Activated T-helper 1 cell treated with anti-CD3 and anti-CD28 coated beads, Interleukin-12 subunit alpha, Interleukin-12 subunit beta, Interleukin-2, Interleukin-4 antibody, amounts not matched to agents 30 ng/mL and 10 ng/mL and 1 ng/mL, durations not matched to agents 14 hours and 24 hours and 36 hours (primary cell): ENCODE measurements at regions not wholly inside any gene's neighbourhood (a gene's known extent, or its start where the extent isn't known, plus 50 kb on each side); places are given as distances from the start of the nearest gene placed in this dataset.
"Not testable (repeated sequence)": the region's sequence is repeated elsewhere in the genome, so short reads cannot be mapped to it uniquely, and the experiment has no call there.

Source experiments
- DNase-seq: peaks from one replicate; pipeline ENCODE4 v3.0.0; 2021; ENCODE audit warnings: low spot score
- H3K27ac Mint-ChIP-seq: one replicate; pipeline ENCODE4 v1.8.0; 2021; ENCODE audit warnings: mild to moderate bottlenecking, mixed read lengths
- H3K27me3 Mint-ChIP-seq: one replicate; pipeline ENCODE4 v1.8.0; 2022; ENCODE audit warnings: mild to moderate bottlenecking, moderate library complexity, mixed read lengths; ENCODE audit not compliant: insufficient read depth
- H3K36me3 Mint-ChIP-seq: one replicate; pipeline ENCODE4 v1.8.0; 2021; ENCODE audit warnings: low read depth, mixed read lengths
- H3K4me1 Mint-ChIP-seq: one replicate; pipeline ENCODE4 v1.8.0; 2021; ENCODE audit warnings: low read depth, mixed read lengths
- H3K4me3 Mint-ChIP-seq: one replicate; pipeline ENCODE4 v1.8.0; 2021; ENCODE audit warnings: mild to moderate bottlenecking, moderate library complexity, mixed read lengths
- H3K9me3 Mint-ChIP-seq: one replicate; pipeline ENCODE4 v1.8.0; 2021; ENCODE audit warnings: mixed read lengths
- intact Hi-C: fragments of 100-400 bp; cut with micrococcal nuclease; formaldehyde crosslinking; loops from one replicate; pipeline ENCODE4 v1.15.1; 2024

DNA sequence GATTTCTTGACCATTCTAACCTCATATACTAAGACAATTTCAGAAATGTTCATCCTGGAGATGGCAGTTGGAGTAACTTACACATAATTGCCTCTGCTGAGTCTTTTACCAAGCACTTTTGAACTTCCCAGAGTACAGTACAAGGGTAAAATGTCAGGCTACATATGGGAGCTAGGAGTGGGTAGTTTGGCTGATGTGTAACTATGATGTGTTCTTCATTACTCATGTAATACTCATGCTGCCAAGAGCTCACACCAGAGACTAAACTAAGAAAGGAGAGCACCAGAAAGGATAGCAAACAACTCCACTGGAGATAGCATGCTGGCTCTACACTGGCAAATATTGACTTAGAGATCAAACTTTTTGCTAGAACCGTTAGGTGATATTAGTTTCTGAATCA lies 194.0 kb downstream of the PDGFRA start:
- no peaks in the 10 kb centered on the region for H3K9me3 Mint-ChIP-seq
- H3K36me3 Mint-ChIP-seq = no peaks in the 10 kb centered on the region
- no peak for DNase-seq
- intact Hi-C loops = no loop called here
- H3K4me3 Mint-ChIP-seq = no peak overlapping the region
- H3K27me3 Mint-ChIP-seq = peaks cover 3% of the 10 kb centered on the region
- H3K27ac Mint-ChIP-seq = no peak overlapping the region
- no peaks in the 10 kb centered on the region for H3K4me1 Mint-ChIP-seq

DNA sequence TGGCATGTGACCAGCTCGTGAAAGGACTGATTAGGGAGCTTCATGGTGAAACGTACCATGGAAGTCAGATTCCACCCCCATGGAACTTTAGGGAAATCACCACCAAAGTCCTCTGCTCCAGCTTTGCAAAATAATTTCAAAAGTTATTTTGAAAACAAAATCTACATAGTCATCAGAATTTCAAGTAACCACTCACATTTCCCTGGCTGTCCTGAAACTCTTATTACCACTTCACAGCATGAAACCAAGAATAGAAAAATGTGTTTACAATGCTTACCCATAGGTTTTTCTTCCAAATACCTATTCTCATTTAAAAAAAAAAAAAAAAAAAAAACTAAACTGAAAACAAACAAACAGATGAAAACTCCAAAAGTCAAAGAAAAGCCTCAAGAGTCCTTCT lies 198.7 kb downstream of the PDGFRA start:
- no peak for DNase-seq
- Mint-ChIP-seq H3K9me3 (no peaks in the 10 kb centered on the region), H3K27ac (no peak overlapping the region), H3K36me3 (no peaks in the 10 kb centered on the region), H3K4me3 (no peak overlapping the region), H3K4me1 (no peaks in the 10 kb centered on the region), H3K27me3 (peaks cover 8% of the 10 kb centered on the region)
- intact Hi-C loops = no loop called here

DNA sequence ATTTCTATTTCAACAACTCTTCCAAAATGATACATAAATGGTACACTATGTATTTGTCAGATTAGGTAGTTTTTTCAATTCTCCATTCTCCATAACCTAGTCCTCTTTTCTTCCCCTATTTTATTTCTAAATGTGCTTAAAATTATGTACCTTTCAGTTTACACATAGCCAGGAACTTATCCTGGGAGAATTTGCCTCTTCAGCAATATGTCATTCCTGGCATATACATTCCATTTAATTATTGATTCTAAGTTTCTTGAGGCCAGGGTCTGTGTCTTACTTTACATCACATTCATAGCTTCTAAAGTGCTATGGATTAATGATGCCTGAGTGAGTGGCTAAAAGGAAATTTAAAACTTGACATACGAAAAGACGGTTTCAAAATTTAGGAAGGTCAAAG lies 199.8 kb downstream of the PDGFRA start:
- H3K4me3 Mint-ChIP-seq = no peak overlapping the region
- H3K27ac Mint-ChIP-seq = no peak overlapping the region
- no peaks in the 10 kb centered on the region for H3K4me1 Mint-ChIP-seq
- no peak for DNase-seq
- no peaks in the 10 kb centered on the region for H3K36me3 Mint-ChIP-seq
- no peaks in the 10 kb centered on the region for H3K9me3 Mint-ChIP-seq
- peaks cover 10% of the 10 kb centered on the region for H3K27me3 Mint-ChIP-seq
- intact Hi-C loops = no loop called here

DNA sequence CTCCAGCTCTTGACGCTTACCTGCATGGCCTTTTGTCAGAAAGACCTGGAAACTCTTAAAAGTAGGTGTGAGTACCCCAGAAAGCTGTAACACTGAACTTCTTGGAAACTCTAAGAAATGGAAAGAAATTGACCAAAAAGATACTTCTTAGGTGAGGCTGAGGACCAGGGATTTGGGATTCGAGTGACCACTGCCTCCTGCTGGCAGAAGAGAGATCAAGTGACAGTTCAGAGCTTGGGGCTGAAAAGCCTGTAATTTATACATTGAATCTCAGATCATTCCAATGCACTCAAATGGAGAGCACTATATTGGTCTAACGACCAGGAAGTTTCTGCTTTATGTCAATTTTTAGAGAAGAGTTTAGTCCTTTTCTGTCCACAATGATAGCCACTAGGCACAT lies 204.6 kb downstream of the PDGFRA start:
- intact Hi-C loops = loop anchor here (5.0 kb wide), 1 partner anchor 116 kb away; no protein-coding TSS in a partner anchor
- H3K36me3 Mint-ChIP-seq = no peaks in the 10 kb centered on the region
- no peak for DNase-seq
- H3K27ac Mint-ChIP-seq = no peak overlapping the region
- no peak overlapping the region for H3K4me3 Mint-ChIP-seq
- no peaks in the 10 kb centered on the region for H3K9me3 Mint-ChIP-seq
- peaks cover 14% of the 10 kb centered on the region for H3K27me3 Mint-ChIP-seq
- no peaks in the 10 kb centered on the region for H3K4me1 Mint-ChIP-seq

DNA sequence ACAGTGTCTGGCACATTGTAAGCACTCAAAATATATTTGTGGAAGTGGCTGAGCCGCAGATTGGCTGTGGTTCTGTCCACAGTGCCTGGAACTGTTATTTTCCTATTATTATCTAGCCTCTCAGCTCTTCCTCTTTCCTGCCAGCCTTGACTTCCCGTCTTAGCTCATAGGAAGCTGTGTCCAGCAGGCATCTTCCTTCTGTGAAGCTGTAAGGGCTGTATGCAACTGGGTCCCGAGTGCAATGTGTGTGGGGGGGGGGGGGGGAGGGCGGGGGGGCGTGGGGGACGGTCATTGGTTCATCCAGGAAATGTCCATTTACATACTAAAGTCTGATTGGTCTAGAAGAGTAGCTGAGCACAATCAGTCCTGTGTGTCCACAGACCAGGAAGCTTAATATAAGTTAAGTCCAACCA lies 210.7 kb downstream of the PDGFRA start:
- H3K4me3 Mint-ChIP-seq = no peak overlapping the region
- no peaks in the 10 kb centered on the region for H3K36me3 Mint-ChIP-seq
- H3K27ac Mint-ChIP-seq = no peak overlapping the region
- no peaks in the 10 kb centered on the region for H3K9me3 Mint-ChIP-seq
- no peaks in the 10 kb centered on the region for H3K4me1 Mint-ChIP-seq
- intact Hi-C loops = no loop called here
- peaks cover 5% of the 10 kb centered on the region for H3K27me3 Mint-ChIP-seq
- no peak for DNase-seq

DNA sequence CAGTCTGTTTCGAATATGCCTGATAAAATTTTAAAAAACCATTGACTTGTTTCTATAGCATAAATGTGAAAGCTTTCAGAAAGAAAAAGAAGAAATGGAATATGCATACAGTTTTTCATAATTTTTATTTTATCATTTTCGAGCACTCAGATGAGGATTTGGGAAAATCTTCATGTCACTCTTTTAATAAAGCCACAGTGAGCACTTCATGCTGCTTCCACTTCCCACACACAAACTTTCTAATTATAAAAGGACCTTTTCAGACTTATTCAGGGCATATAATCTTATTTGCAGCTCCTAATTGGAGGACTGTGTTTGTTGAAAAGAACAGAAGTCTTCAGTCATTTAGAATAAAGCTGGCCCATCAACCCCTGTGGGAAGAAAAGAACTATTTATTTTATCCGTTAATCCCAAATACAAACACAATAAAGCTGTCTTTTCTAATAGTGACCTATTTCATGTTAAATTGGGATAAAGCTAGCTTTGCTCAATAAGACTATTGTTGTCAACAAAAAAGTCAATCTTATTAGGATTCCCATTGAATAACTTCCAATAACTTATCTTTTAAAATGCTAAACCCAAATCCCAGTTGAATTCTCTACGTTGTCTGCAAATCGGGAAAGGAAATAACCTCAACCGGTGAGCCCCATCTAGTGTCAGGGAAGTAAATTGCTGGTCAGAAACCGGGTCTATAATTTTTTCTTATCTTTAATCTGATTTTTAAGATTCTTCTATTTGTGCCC lies 211.5 kb downstream of the PDGFRA start:
- Mint-ChIP-seq H3K27ac (no peak overlapping the region), H3K36me3 (no peaks in the 10 kb centered on the region), H3K4me1 (no peaks in the 10 kb centered on the region), H3K4me3 (no peak overlapping the region), H3K9me3 (no peaks in the 10 kb centered on the region), H3K27me3 (peaks cover 5% of the 10 kb centered on the region)
- DNase-seq = no peak
- intact Hi-C loops = loop anchor here (1.0 kb wide), 1 partner anchor 117 kb away; no protein-coding TSS in a partner anchor

DNA sequence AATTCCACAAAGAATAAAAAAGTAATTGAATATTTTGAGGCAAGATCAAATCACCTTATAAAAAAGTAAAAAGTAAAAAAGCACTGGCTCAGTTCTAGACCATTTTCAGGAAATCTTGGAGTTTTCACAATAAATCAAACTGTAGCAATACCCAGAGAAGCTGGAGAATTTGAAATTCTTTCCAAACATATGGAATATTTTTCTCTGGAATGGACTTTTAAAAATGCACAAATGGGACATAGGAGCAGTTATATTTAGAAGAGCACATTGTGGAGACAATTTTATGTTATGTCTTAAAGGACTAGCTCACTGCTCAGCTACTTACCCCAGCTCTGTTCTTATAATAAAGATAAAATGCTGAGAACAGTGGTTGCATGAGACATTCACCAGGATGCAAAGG lies 211.9 kb upstream of the KIT start:
- Mint-ChIP-seq H3K4me1 (no peaks in the 10 kb centered on the region), H3K27ac (no peak overlapping the region)
- intact Hi-C loops = no loop called here

DNA sequence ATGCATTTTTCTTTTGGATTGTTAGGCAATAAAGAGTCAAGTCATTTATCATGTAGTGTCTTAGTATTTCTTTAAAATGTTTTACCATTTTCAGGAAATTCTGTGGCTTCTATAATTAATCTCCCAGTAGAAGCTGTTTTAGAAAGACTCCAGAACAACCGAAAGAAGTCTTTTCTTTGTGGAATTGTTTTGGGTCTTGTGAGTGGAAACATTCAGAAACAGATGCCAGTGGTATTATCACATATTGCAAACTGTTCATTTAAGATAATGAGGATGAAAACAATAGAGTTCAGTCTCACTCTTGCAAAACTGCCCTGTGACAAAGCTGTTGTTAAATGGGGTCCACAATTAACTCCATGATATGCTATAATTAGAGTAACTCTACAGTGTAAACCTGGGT lies 211.2 kb upstream of the KIT start:
- intact Hi-C loops = no loop called here
- H3K9me3 Mint-ChIP-seq = peaks cover 15% of the 10 kb centered on the region
- peaks cover 2% of the 10 kb centered on the region for H3K27me3 Mint-ChIP-seq
- no peak overlapping the region for H3K4me3 Mint-ChIP-seq
- H3K27ac Mint-ChIP-seq = no peak overlapping the region
- H3K4me1 Mint-ChIP-seq = no peaks in the 10 kb centered on the region
- no peaks in the 10 kb centered on the region for H3K36me3 Mint-ChIP-seq
- DNase-seq = no peak

More for the DNA sequence above, 211.9 kb upstream of the KIT start:
- Mint-ChIP-seq H3K4me3 (no peak overlapping the region), H3K27me3 (peaks cover 2% of the 10 kb centered on the region), H3K36me3 (no peaks in the 10 kb centered on the region), H3K9me3 (peaks cover 14% of the 10 kb centered on the region)
- DNase-seq = no peak

DNA sequence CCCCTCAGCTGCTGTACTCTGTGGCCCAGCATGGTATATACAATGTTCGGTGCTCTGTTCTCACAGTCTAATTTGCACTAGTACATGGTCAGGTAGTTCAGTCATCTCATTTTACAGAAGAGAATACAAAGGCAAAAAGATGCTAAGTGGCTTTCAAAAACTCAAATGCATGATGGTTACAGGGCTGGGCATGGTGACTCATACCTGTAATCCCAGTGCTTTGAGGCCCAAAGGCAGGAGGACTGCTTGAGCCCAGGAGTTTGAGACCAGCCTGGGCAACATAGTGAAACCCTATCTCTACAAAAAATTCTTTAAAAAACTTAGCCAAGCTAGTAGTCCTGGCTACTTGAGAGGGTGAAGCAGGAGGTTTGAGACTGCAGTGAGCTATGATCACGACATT lies 210.5 kb upstream of the KIT start:
- Mint-ChIP-seq H3K36me3 (no peaks in the 10 kb centered on the region), H3K4me3 (no peak overlapping the region), H3K9me3 (peaks cover 18% of the 10 kb centered on the region), H3K27ac (no peak overlapping the region), H3K4me1 (no peaks in the 10 kb centered on the region), H3K27me3 (peaks cover 2% of the 10 kb centered on the region)
- intact Hi-C loops = no loop called here
- DNase-seq = no peak

DNA sequence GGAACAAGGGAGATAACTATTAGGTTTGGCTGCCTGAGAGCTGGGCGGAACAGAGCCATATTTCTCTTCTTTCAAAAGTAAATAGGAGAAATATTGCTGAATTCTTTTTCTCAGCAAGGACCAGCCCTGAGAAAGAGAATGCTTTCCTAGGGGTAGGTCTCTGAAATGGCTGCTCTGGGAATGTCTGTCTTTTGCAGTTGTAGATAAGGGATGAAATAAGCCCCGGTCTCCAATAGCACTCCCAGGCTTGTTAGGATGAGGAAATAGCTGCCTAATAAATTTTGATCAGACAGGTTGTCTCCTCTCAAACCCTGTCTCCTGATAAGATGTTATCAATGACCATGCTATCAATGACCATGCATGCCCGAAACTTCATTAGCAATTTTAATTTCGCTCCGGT lies 207.8 kb upstream of the KIT start:
- H3K4me1 Mint-ChIP-seq = no peaks in the 10 kb centered on the region
- peaks cover 18% of the 10 kb centered on the region for H3K9me3 Mint-ChIP-seq
- intact Hi-C loops = no loop called here
- H3K27me3 Mint-ChIP-seq = no peaks in the 10 kb centered on the region
- no peaks in the 10 kb centered on the region for H3K36me3 Mint-ChIP-seq
- H3K4me3 Mint-ChIP-seq = no peak overlapping the region
- no peak for DNase-seq
- H3K27ac Mint-ChIP-seq = no peak overlapping the region

DNA sequence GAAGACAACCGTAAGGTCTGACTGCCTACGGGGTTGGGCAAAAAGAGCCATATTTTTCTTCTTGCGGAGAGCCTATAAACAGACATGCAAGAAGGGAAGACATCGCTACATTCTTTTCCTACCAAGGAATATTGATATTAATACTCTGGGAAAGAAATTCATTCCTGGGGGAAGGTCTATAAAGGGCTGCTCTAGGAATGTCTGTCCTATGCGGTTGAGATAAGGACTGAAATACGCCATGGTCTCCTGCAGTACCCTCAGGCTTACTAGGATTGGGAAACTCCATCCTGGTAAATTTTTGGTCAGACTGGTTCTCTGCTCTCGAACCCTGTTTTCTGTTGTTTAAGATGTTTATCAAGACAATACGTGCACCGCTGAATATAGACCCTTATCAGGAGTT lies 190.8 kb upstream of the KIT start:
- intact Hi-C loops, H3K27ac Mint-ChIP-seq, H3K36me3 Mint-ChIP-seq, H3K4me1 Mint-ChIP-seq, DNase-seq, H3K4me3 Mint-ChIP-seq, H3K27me3 Mint-ChIP-seq: not testable (repeated sequence)
- peaks cover 13% of the 10 kb centered on the region for H3K9me3 Mint-ChIP-seq

DNA sequence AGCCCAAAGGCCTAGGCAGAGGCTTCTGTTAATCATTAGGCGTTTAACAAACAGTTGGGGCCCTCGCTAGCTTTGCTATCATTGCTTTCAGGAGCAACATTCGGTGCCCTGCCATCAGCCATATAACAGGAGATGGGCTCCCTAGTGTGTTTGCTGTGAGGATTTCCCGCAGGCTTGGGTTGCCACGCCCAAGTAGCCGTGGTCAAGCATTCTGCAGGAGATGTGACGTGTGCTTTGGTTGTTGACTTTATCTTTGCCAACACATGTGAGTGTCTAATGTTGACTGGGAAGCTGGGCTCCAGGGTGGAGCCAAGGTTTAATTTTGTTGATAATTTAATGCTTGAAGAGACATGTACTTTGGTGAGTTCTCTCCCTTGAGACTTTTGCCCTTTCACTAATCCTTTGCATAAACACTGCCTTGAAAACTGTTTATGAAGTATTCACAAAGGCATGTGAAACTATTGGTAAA lies 184.6 kb upstream of the KIT start:
- intact Hi-C loops = no loop called here
- H3K27me3 Mint-ChIP-seq = no peaks in the 10 kb centered on the region
- H3K4me1 Mint-ChIP-seq = no peaks in the 10 kb centered on the region
- H3K4me3 Mint-ChIP-seq = no peak overlapping the region
- H3K36me3 Mint-ChIP-seq = no peaks in the 10 kb centered on the region
- no peak for DNase-seq
- H3K27ac Mint-ChIP-seq = no peak overlapping the region
- peaks cover 4% of the 10 kb centered on the region for H3K9me3 Mint-ChIP-seq

DNA sequence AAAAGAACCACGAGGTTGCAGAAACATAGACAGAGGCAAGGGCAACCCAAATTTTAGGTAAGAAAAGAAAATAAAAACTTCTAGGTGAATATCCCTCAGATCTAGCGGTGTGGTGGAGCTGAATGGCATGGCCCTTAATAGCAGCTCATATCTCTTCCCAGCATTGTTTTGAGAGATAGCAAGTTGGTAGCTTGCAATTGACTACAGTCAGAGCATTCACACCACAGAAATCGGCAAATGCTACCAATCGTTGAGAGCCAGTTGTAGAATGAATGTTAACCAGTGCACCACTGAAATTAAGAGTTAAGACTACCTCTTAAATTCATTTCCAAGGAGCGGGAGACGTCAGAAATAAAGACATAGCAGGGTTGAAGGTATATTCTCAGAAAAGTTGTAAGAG lies 184.0 kb upstream of the KIT start:
- no peak overlapping the region for H3K27ac Mint-ChIP-seq
- H3K27me3 Mint-ChIP-seq = no peaks in the 10 kb centered on the region
- no peaks in the 10 kb centered on the region for H3K9me3 Mint-ChIP-seq
- H3K36me3 Mint-ChIP-seq = no peaks in the 10 kb centered on the region
- no peak overlapping the region for H3K4me3 Mint-ChIP-seq
- H3K4me1 Mint-ChIP-seq = no peaks in the 10 kb centered on the region
- intact Hi-C loops = no loop called here
- DNase-seq = no peak

DNA sequence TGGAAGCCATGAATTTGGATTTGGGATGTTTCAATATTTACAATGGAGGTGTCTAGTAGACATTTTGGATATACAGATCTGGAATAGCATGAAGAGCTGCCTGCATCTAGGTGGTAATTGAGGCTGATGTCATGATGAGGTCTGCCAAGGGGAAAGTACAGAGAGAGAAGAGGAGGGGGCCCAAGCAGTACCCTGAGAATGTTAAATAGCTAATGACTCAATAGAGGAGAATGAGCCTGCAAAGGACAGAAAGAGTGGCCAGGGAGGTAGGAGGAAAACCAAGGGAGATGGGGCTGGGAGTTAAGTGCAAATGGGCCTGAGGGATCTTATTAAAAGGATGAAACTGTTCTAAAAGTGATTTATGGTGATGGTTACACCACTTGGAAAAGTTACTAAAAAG lies 182.2 kb upstream of the KIT start:
- Mint-ChIP-seq H3K27me3 (no peaks in the 10 kb centered on the region), H3K4me1 (no peaks in the 10 kb centered on the region), H3K27ac (no peak overlapping the region), H3K9me3 (peaks cover 4% of the 10 kb centered on the region), H3K4me3 (no peak overlapping the region), H3K36me3 (no peaks in the 10 kb centered on the region)
- intact Hi-C loops = no loop called here
- DNase-seq = no peak
